ENCODE measurements at regions not wholly inside any gene's neighbourhood (a gene's known extent, or its start where the extent isn't known, plus 50 kb on each side); places are given as distances from the start of the nearest gene placed in this dataset.

DNA sequence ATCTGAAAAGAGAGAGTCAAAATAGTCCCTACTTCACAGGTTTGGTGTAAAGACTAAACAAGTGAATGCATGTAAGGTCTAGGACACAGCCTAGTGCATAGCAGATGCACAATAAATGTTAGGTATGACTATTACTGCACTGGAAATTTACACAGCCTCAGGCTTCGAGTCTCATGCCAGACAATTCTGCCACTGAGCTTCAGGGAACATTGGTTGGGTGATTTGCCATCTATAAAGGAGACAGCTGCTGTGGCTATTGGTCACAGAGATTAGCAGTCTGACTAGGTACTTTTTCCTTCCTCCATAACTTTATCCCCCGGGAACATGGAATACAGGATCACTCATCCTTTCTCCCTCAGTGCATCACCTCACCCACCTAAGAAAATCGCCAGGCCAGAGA, 89.2 kb downstream of the FAM124B start:
- no peak for TF ChIP-seq EZH2phosphoT487 (IDR thresholded peaks at IDR 0.05; ENCODE audit: borderline replicate concordance)
- TF ChIP-seq, protein P1, sequence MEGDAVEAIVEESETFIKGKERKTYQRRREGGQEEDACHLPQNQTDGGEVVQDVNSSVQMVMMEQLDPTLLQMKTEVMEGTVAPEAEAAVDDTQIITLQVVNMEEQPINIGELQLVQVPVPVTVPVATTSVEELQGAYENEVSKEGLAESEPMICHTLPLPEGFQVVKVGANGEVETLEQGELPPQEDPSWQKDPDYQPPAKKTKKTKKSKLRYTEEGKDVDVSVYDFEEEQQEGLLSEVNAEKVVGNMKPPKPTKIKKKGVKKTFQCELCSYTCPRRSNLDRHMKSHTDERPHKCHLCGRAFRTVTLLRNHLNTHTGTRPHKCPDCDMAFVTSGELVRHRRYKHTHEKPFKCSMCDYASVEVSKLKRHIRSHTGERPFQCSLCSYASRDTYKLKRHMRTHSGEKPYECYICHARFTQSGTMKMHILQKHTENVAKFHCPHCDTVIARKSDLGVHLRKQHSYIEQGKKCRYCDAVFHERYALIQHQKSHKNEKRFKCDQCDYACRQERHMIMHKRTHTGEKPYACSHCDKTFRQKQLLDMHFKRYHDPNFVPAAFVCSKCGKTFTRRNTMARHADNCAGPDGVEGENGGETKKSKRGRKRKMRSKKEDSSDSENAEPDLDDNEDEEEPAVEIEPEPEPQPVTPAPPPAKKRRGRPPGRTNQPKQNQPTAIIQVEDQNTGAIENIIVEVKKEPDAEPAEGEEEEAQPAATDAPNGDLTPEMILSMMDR (conservative IDR thresholded peaks at IDR 0.05; ENCODE audit: low read length): no peak
